ENCODE measurements at regions not wholly inside any gene's neighbourhood (a gene's known extent, or its start where the extent isn't known, plus 50 kb on each side); places are given as distances from the start of the nearest gene placed in this dataset.

- TF ChIP-seq EZH2 (IDR thresholded peaks at IDR 0.05), result no peak
- no peak for TF ChIP-seq CTCF (IDR thresholded peaks at IDR 0.05)
- TF ChIP-seq EZH2phosphoT487 (IDR thresholded peaks at IDR 0.05), result no peak
Measured at GRCh38 chrX:93332329-93332728, 341.0 kb downstream of the NAP1L3 start.

All from neural progenitor cell (in vitro differentiated cells).